IMR-90 (cell line): ENCODE measurements at regions not wholly inside any gene's neighbourhood (a gene's known extent, or its start where the extent isn't known, plus 50 kb on each side); places are given as distances from the start of the nearest gene placed in this dataset.

Experiments
- ATAC-seq: fragments of 200-7000 bp; cut with Tn5 transposase; 2 replicates; pipeline ENCODE4 v1.9.1; 2020; ENCODE audit warnings: low read depth, mild to moderate bottlenecking, moderate library complexity
- BruUV-seq: library from RNA; stranded (reverse); fragments of 400-500 nt; replicated peaks from 2 replicates; lab custom pipeline; 2021; lab: Mats Ljungman, UMichigan
- CTCF ChIA-PET: fragments of 300-600 bp; formaldehyde crosslinking; extraction: SDS; loops from one replicate; lab custom pipeline; 2021; ENCODE audit warnings: antibody characterized with exemption; lab: Yijun Ruan, JAX
- POLR2A ChIA-PET: fragments of 300-600 bp; sonication (Branson Sonifier 250); formaldehyde crosslinking; loops from one replicate; lab custom pipeline; 2022; ENCODE audit warnings: antibody characterized with exemption; ENCODE audit not compliant: unreplicated experiment; lab: Charles Lee
- DNase-seq: peaks from one replicate; pipeline ENCODE4 v3.0.0; 2013
- H2AFZ ChIP-seq: replicated peaks from 2 replicates; pipeline ENCODE3; 2013; ENCODE audit warnings: low read length, mild to moderate bottlenecking; ENCODE audit not compliant: poor library complexity
- H2AK5ac ChIP-seq: 2 replicates; pipeline ENCODE4 v1.6.1; 2013; ENCODE audit warnings: low read depth, low read length, inconsistent platforms
- H2AK9ac ChIP-seq: replicated peaks from 2 replicates; pipeline ENCODE3; 2013; ENCODE audit warnings: mild to moderate bottlenecking, low read depth, low read length, moderate library complexity; ENCODE audit not compliant: poor library complexity
- H2BK120ac ChIP-seq: 2 replicates; pipeline ENCODE4 v1.6.1; 2013; ENCODE audit warnings: low read depth, low read length, inconsistent platforms
- H2BK15ac ChIP-seq: 3 replicates; pipeline ENCODE4 v1.6.1; 2013; ENCODE audit warnings: low read depth, low read length, inconsistent platforms
- H2BK20ac ChIP-seq: 2 replicates; pipeline ENCODE4 v1.6.1; 2013; ENCODE audit warnings: low read depth, mild to moderate bottlenecking, inconsistent platforms, low read length, moderate library complexity
- H2BK5ac ChIP-seq: 2 replicates; pipeline ENCODE4 v1.6.1; 2013; ENCODE audit warnings: mild to moderate bottlenecking, low read depth, low read length, inconsistent platforms; ENCODE audit not compliant: poor library complexity, severe bottlenecking
- H3K14ac ChIP-seq: replicated peaks from 2 replicates; pipeline ENCODE4 v1.6.1; 2013; ENCODE audit warnings: low read depth, low read length, inconsistent platforms
- H3K18ac ChIP-seq: 2 replicates; pipeline ENCODE4 v1.6.1; 2013; ENCODE audit warnings: low read depth, low read length, control low read depth
- H3K23ac ChIP-seq: 2 replicates; pipeline ENCODE4 v1.6.1; 2013; ENCODE audit warnings: low read depth, low read length, inconsistent platforms
- H3K27ac ChIP-seq: 2 replicates; pipeline ENCODE4 v1.5.1; 2013; ENCODE audit warnings: mild to moderate bottlenecking, control low read depth, low read length; ENCODE audit not compliant: insufficient read depth
- H3K27me3 ChIP-seq: 2 replicates; pipeline ENCODE4 v1.6.1; 2013; ENCODE audit warnings: low read length; ENCODE audit not compliant: control insufficient read depth, insufficient read depth
- H3K36me3 ChIP-seq: 2 replicates; pipeline ENCODE4 v1.6.1; 2013; ENCODE audit warnings: low read length, mixed read lengths; ENCODE audit not compliant: control insufficient read depth, insufficient read depth
- H3K4ac ChIP-seq: 2 replicates; pipeline ENCODE4 v1.6.1; 2013; ENCODE audit warnings: low read depth, low read length, inconsistent platforms
- H3K4me1 ChIP-seq: 2 replicates; pipeline ENCODE4 v1.6.1; 2013; ENCODE audit warnings: low read length, mixed read lengths; ENCODE audit not compliant: control insufficient read depth, insufficient read depth
- H3K4me2 ChIP-seq: 2 replicates; pipeline ENCODE4 v1.6.1; 2013; ENCODE audit warnings: low read depth, mild to moderate bottlenecking, control low read depth, low read length, moderate library complexity
- H3K4me3 ChIP-seq: 2 replicates; pipeline ENCODE4 v1.5.1; 2013; ENCODE audit warnings: low read depth, mild to moderate bottlenecking, control low read depth, low read length, moderate library complexity; ENCODE audit not compliant: insufficient read depth
- H3K56ac ChIP-seq: 2 replicates; pipeline ENCODE4 v1.6.1; 2013; ENCODE audit warnings: low read length, inconsistent platforms; ENCODE audit not compliant: insufficient read depth; ENCODE audit errors: extremely low read depth
- H3K79me1 ChIP-seq, 2 experiments: 2 replicates each; pipeline ENCODE4 v1.6.1; 2013; ENCODE audit warnings: low read length in 2 of 2, inconsistent platforms in 1 of 2, low read depth in 1 of 2
- H3K9ac ChIP-seq: 2 replicates; pipeline ENCODE4 v1.6.1; 2013; ENCODE audit warnings: low read depth, low read length, control low read depth
- H3K9me1 ChIP-seq: 2 replicates; pipeline ENCODE4 v1.6.1; 2013; ENCODE audit warnings: low read length, inconsistent platforms; ENCODE audit not compliant: insufficient read depth
- H3K9me3 ChIP-seq: 2 replicates; pipeline ENCODE4 v1.6.1; 2013; ENCODE audit warnings: low read length; ENCODE audit not compliant: control insufficient read depth, insufficient read depth
- H4K20me1 ChIP-seq: 2 replicates; pipeline ENCODE4 v1.6.1; 2013; ENCODE audit warnings: low read length, inconsistent platforms; ENCODE audit not compliant: insufficient read depth
- H4K5ac ChIP-seq: 2 replicates; pipeline ENCODE4 v1.6.1; 2013; ENCODE audit warnings: mild to moderate bottlenecking, low read depth, low read length, control low read depth
- H4K8ac ChIP-seq, 2 experiments: 2 replicates each; pipeline ENCODE4 v1.6.1; 2013; ENCODE audit warnings: low read depth in 2 of 2, low read length in 2 of 2, control low read depth in 1 of 2, inconsistent platforms in 1 of 2
- H4K91ac ChIP-seq: 2 replicates; pipeline ENCODE4 v1.6.1; 2013; ENCODE audit warnings: low read depth, low read length, inconsistent platforms; ENCODE audit not compliant: insufficient read depth
- BHLHE40 ChIP-seq: fragments of 150-350 bp; IDR thresholded peaks from 2 replicates; pipeline ENCODE4 v1.6.1; 2016; ENCODE audit warnings: mild to moderate bottlenecking, low read depth, low read length
- CEBPB ChIP-seq: IDR thresholded peaks from 2 replicates; pipeline ENCODE4 v1.6.1; 2012; ENCODE audit warnings: low read depth, low read length, improper control_type of control experiment
- CTCF ChIP-seq: conservative IDR thresholded peaks from 2 replicates; pipeline ENCODE4 v1.5.1; 2012; ENCODE audit warnings: mild to moderate bottlenecking, low read depth, low read length, improper control_type of control experiment
- ELK1 ChIP-seq: fragments of 150-350 bp; IDR thresholded peaks from 2 replicates; pipeline ENCODE4 v1.6.1; 2016; ENCODE audit warnings: low read depth, mild to moderate bottlenecking, low read length, moderate library complexity, borderline replicate concordance
- MAFK ChIP-seq: IDR thresholded peaks from 2 replicates; pipeline ENCODE4 v1.6.1; 2012; ENCODE audit warnings: low read depth, low read length, improper control_type of control experiment
- MAZ ChIP-seq: IDR thresholded peaks from 2 replicates; pipeline ENCODE4 v1.6.1; 2012; ENCODE audit warnings: low read depth, mild to moderate bottlenecking, low read length, improper control_type of control experiment, moderate library complexity, borderline replicate concordance
- POLR2A ChIP-seq: IDR thresholded peaks from 2 replicates; pipeline ENCODE4 v1.6.1; 2012; ENCODE audit warnings: mild to moderate bottlenecking, low read depth, low read length
- RAD21 ChIP-seq: IDR thresholded peaks from 2 replicates; pipeline ENCODE4 v1.6.1; 2012; ENCODE audit warnings: low read length, improper control_type of control experiment
- RCOR1 ChIP-seq: IDR thresholded peaks from 2 replicates; pipeline ENCODE4 v1.6.1; 2012; ENCODE audit warnings: mild to moderate bottlenecking, low read length, improper control_type of control experiment; ENCODE audit not compliant: insufficient replicate concordance
- RFX5 ChIP-seq: IDR thresholded peaks from 2 replicates; pipeline ENCODE4 v1.8.0; 2012; ENCODE audit warnings: low read depth, mild to moderate bottlenecking, low read length, moderate library complexity
- USF2 ChIP-seq: fragments of 150-350 bp; IDR thresholded peaks from 2 replicates; pipeline ENCODE4 v1.6.1; 2017; ENCODE audit warnings: mild to moderate bottlenecking, antibody characterized with exemption, low read length, low read depth
- WGBS, 2 experiments: methylation state at CpG; one replicate each; pipeline versions ENCODE4 v1.1.5 to v1.1.7; 2013; ENCODE audit warnings: missing lambda C conversion rate in 2 of 2; ENCODE audit not compliant: insufficient read length in 1 of 2; ENCODE audit errors: extremely low coverage in 2 of 2; 5-methylcytosine and 5-hydroxymethylcytosine counted together
- dilution Hi-C: fragments of 300-500 bp; cut with HindIII; formaldehyde crosslinking; loops from one replicate; pipeline ENCODE4 v1.14.3; 2018; ENCODE audit warnings: low sequenced_read_pairs; ENCODE audit not compliant: unreplicated experiment
- in situ Hi-C: fragments of 300-500 bp; cut with MboI; formaldehyde crosslinking; loops from 3 replicates; pipeline ENCODE4 v1.14.3; 2019; ENCODE audit warnings: low sequenced_read_pairs, inconsistent platforms, mixed read lengths
- intact Hi-C: fragments of 100-400 bp; cut with micrococcal nuclease; formaldehyde crosslinking; loops from 2 replicates; pipeline ENCODE4 v1.10.0; 2022

GRCh38 chr6:170108456-170108855 is 182.4 kb downstream of the DLL1 start:
- no peaks in the 10 kb centered on the region for H4K20me1 ChIP-seq
- H4K5ac ChIP-seq, result no peak overlapping the region
- H4K8ac ChIP-seq, result no peak overlapping the region
- no peak overlapping the region for H3K18ac ChIP-seq
- ATAC-seq, result no peak
- in situ Hi-C loops (no loop called here), dilution Hi-C loops (no loop called here), intact Hi-C loops (no loop called here)
- no peaks in the 10 kb centered on the region for H3K4me1 ChIP-seq
- H3K9ac ChIP-seq, result no peak overlapping the region
- no peaks in the 10 kb centered on the region for H3K79me1 ChIP-seq
- no peaks in the 10 kb centered on the region for H3K36me3 ChIP-seq
- POLR2A ChIA-PET, result no interaction called here
- H3K4me2 ChIP-seq, result no peak overlapping the region
- BruUV-seq, result no TSS peak
- H2BK20ac ChIP-seq, result no peak overlapping the region
- no peak for DNase-seq
- TF ChIP-seq POLR2A (no peak), CTCF (no peak), CEBPB (no peak), MAFK (no peak), RFX5 (no peak), RCOR1 (no peak), RAD21 (no peak), ELK1 (no peak), MAZ (no peak), USF2 (no peak), BHLHE40 (no peak)
- H3K23ac ChIP-seq, result no peak overlapping the region
- no peaks in the 10 kb centered on the region for H3K9me1 ChIP-seq
- H3K27ac ChIP-seq, result no peak overlapping the region
- no peak overlapping the region for H2BK5ac ChIP-seq
- no peaks in the 10 kb centered on the region for H3K27me3 ChIP-seq
- WGBS, 2 experiments, result 60% methylated on average over 6 of the region's 9 CpGs; no CpG with 5 or more reads in 1 of the 2 experiments
- no peak overlapping the region for H2BK15ac ChIP-seq
- no peak overlapping the region for H2BK120ac ChIP-seq
- H2AK9ac ChIP-seq, result no peak overlapping the region
- no peak overlapping the region for H4K91ac ChIP-seq
- no peak overlapping the region for H3K14ac ChIP-seq
- CTCF ChIA-PET, result no interaction called here
- no peak overlapping the region for H3K56ac ChIP-seq
- H3K4ac ChIP-seq, result no peak overlapping the region
- no peak overlapping the region for H3K4me3 ChIP-seq
- no peak overlapping the region for H2AK5ac ChIP-seq
- H3K9me3 ChIP-seq, result peaks cover 21% of the 10 kb centered on the region
- no peak overlapping the region for H2AFZ ChIP-seq
